NCI-H510A (cell line): ENCODE measurements at regions not wholly inside any gene's neighbourhood (a gene's known extent, or its start where the extent isn't known, plus 50 kb on each side); places are given as distances from the start of the nearest gene placed in this dataset.

Experiments used
- DNase-seq: peaks from one replicate; lab custom pipeline; 2025; lab: John Stamatoyannopoulos, UW

DNA sequence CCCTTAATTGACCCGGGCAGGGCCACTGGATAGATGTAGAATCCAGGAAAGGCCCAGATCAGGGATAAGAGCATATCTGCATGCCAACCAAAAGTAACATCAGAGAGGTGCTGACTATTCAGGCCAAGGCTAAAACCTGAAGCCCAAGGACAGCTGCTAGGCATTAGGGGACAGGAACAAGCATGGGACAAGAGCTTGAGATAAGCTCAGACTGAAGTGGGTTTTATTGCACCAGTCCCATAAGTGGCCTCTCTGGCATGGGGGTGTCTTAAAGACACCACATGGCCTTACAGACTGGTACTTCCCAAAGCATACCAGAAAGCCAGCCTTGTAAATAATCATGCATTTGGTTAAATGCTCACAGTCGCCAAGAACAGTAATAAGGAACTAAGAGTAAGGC lies 376.1 kb downstream of the FBXW7 start:
- DNase-seq: no peak

DNA sequence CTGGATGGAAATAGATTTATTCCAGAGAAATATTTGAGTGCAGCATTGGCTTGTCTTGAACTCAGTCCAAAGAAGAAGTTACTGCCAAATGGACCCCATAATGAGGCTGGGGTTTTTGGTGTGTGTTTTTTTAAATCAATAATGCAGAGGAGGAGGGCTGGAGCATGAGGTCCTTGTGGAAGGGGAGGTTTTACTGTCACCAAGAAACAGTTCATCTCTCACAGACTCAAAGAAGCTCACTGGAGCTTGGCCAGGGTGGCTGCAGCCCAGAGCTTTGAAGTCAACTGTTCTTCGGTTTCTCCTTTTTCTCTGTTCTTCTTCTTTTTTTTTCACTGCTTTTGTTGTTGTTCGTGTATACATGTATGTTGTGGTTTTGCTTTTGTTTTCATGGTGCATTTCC lies 377.7 kb downstream of the FBXW7 start:
- no peak for DNase-seq

DNA sequence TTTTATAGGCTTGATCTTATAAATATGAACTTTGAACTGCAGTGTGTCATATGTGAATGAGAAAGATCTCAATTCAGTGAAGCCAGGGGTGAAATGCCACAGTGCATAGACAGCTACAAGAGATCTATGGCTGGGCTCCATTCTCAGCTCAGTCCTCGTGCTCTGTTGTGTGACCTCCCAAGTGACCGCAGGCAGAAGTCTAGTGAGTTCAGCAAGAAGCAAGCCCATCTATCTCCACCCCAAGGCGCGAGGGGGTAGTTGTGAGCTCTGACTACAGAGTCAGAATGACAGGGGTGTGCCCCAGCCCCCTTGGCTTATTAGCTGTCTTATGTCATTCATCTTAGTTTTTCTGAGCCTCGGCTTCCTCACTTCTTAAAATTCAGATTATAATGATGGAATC lies 378.3 kb downstream of the FBXW7 start:
- no peak for DNase-seq

DNA sequence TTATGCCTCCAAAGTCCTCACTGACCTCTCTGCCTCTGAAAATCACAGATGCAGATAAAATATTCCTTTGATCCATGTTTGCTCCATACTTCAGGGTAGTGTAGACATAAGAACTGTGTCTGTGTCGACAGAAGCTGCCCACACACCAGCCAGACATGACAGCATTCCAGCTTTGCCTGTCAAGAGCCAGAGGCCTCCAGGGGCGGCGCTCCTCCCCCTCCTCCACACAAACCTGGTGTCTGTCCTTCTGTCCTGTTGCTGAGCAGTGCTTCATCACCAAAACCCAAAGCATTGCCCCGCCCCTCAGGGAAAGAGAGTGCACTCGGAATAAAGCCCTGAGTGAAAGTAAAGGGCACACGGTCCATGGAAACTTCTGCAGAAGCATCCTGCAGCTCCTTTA lies 379.4 kb downstream of the FBXW7 start:
- DNase-seq: no peak

DNA sequence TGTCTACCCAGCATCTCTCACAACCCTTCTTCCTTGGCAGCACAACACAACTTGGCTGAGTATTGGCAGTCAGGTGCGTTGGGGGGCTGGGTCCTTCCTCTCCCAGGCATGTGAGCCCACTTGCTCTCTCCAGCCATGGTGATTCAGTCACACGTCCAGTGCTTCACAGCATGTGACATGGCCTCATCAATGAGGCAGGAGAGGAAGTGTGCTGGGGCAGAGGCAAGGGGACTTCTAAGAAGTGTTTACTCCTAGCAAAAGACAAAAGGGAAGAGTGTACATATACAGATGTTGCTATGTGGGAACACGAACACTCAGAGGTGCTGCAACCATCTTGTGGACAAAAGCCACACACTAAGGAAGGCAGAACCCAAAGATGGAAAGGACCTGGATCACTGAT lies 380.8 kb downstream of the FBXW7 start:
- no peak for DNase-seq

GRCh38 chr4:152154433-152154832 lies 381.5 kb downstream of the FBXW7 start:
- no peak for DNase-seq

DNA sequence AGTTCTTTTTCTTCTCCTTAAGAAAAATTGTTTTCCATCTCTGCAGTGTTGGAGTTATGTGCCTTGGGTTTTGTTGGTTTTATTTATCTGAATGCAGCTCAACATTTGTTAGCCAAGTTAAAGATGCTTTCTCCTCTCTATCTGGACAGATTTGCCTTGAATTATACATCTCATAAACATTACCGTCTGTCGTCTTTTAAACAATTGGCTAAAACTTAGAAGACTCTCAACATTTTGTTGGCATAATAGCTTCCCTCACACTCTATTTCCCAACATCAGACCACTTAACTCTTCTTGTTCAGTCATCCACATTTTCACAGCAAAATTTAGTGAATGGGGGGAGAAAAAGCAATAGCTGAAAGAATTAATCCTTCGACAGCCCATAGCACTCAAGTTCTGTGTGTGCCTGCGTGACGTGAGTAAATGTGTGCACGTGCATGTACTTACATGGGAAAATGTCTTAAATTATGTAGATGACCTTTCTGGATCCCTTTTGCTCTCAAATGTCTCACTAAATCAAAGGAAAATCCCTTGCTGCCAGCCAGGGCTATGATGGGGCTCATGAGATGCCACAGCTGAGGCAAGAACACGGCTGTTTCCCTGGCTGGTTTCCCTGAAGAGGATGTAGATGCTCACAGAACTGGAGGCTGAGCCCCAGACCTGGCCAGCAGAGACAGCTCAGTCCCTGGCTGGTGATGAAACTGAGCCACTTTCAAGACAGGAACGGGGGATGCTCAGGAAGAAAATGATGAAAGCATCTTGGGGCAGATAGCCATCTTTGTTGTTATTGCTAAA lies 382.2 kb downstream of the FBXW7 start:
- DNase-seq: no peak

DNA sequence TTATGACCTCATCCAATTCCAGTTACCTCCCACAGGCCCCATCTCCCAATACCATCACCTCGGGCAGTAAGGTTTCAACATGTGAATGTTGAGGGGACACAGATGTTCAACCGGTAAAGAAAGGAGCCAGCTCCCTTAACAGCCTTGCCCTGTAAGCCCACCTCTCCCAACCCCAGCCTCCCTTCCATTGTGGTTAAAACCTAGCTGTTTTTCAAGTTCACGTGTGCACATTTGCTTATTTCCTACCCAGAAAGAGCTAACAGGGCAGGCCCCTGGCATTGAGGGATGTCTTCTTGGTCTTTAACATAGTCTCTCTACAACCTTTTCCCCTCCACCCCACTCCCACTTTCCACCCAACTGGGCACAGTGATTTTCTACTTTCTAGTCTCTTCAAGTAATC lies 385.7 kb downstream of the FBXW7 start:
- DNase-seq: no peak

DNA sequence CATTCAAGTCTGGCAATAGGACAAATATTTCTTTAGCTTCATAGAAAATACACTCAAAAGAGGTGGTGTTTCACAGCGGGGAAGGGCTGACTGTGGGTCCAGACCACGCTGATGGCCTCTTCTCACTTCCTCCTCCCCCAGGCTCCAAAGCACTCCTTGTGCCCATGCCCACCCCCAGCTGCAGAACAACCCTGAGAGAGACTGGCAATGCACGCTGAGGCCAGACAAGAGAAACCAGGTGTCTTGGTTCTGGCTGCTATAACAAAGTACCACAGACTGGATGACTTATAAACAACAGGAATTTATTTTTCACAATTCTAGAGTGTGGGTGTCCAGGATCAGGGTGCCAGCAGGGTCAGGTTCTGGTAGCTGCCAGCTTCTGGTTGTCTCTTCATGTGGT lies 386.1 kb downstream of the FBXW7 start:
- no peak for DNase-seq

GRCh38 chr4:152148057-152148456 lies 387.2 kb upstream of the GATB start:
- DNase-seq: no peak

DNA sequence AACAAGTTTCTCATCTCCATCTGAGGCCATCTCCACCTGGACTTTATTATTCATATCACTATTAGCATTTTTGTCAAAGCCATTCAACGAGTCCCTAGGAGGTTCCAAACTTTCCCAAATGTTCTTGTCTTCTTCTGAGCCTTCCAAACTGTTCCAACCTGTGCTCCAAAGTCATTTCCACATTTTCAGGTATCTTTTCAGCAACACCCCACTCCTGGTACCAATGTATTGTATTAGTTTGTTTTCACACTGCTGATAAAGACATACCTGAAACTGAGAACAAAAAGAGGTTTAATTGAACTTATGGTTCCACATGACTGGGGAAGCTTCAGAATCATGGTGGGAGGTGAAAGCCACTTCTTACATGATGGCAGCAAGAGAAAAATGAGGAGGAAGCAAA lies 385.4 kb upstream of the GATB start:
- no peak for DNase-seq

- no peak for DNase-seq
Observed at GRCh38 chr4:152143806-152144205, 383.0 kb upstream of the GATB start.

DNA sequence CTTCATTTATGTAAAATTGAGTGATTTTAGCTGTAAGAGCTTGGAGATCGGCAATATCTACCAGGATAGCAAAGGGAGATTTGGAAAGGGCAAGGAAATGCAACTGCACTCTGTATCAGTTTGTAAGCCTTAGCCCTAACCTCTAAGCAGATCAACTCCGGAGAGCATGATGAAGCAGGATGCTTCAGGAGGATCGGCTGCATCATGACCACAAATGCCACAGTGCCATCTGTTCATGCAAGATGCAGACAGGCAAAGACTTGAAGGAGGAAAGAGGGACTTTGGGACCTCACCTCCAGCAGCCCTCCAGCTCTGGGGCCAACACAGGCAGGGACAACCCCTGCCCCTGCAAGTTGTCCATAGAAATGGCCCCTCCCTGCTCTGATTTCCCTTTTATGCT lies 377.6 kb upstream of the GATB start:
- DNase-seq: no peak

DNA sequence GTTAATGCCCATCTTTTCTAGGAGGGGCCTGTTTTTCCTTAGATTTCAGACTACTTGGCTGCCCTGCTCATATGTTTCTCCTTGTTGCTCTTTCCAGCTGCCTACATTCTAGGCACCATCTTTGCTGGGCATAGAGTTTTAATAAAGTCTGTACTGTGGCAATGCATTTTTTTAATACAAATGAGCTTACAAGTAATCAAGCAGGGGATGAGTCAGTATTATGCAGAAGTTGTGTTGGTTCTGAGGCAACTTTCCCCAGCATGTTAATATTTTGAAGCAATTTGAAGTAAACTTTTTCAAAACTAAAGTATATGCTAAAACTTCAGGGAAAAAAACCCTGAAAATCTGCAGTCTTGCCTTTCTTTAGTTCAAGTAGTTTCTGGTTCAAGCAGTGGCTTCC lies 372.0 kb upstream of the GATB start:
- no peak for DNase-seq

DNA sequence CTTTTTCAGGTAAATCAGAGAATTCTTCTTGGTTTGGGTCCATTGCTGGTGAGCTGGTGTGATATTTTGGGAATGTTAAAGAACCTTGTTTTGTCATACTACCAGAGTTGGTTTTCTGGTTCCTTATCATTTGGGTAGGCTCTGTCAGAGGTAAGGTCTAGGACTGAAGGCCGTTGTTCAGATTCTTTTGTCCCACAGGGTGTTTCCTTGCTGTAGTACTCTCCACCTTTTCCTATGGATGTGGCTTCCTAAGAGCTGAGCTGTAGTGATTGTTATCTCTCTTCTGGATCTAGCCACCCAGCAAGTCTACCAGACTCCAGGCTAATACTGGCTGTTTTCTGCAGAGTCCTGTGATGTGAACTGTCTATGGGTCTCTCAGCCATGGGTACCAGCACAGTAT lies 367.5 kb upstream of the GATB start:
- DNase-seq: no peak

- no peak for DNase-seq
Observed at GRCh38 chr4:152126238-152126637, 365.4 kb upstream of the GATB start.

GRCh38 chr4:152118819-152119553 lies 358.2 kb upstream of the GATB start:
- no peak for DNase-seq

DNA sequence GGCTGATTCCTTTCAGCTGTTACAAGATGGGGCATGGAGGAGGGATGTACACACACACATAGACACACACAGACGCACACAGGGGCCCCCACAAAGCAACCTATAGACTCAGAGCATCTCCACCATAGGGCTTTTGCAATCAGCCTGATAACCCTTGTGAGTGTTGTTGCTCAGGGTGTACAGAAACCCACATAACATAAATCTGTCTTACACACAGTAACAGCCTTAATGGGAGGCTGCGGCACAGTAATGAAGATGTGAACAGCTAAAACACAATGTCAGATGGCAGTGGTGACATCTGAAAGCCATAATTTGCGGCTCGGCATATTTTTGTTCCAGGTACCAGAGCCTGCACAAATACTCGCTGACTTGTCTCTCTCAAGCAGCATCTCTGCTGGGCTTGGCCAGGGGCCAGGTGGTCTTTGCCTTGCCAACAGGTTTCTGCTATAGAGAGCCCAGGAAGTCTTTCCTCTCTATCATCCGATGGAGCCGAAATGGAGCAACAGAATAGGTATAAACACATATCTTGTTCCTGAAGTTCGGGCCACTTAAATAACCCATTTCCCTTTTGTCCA lies 357.2 kb upstream of the GATB start:
- DNase-seq: no peak

DNA sequence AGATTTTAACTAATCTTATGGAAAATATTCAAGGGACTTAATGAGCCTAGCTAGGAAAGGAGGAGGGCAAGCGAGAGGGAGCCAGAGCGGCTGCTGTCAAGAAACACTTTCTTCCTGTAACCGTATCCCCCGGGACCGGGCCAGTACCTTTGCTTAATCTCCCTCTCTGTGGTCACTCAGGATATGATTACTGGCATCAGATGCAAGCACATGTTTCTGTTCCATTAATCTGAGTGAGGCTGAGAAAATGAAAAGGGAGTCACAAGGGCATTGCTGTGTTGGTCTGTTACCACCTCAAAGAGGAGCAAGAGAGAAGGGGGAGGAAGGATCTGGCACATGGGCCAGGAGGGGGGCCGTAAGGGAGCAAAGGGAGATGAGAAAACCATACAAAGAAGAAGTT lies 356.7 kb upstream of the GATB start:
- no peak for DNase-seq

GRCh38 chr4:152117054-152117453 lies 356.2 kb upstream of the GATB start:
- no peak for DNase-seq

GRCh38 chr4:152115794-152116193 lies 355.0 kb upstream of the GATB start:
- DNase-seq: no peak

DNA sequence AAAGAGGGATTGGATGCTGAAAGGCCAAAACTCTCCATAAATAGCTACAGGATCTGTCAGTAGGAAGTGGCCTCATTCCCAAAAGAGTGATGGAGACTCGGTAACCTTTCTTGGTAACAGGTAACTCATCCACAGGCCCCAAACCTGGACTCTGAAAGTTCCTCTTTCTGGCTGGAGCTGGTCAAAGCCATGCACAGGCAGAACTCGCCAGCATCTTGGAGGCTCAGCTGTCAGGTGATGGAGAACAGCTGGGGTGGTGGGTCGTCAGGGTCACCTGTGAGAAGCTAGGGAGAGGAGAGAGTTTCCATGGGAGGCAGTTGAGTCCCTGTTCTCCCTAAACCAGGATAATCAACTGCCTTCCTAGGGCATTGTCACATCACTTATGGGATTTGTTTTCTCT lies 354.3 kb upstream of the GATB start:
- DNase-seq: no peak

DNA sequence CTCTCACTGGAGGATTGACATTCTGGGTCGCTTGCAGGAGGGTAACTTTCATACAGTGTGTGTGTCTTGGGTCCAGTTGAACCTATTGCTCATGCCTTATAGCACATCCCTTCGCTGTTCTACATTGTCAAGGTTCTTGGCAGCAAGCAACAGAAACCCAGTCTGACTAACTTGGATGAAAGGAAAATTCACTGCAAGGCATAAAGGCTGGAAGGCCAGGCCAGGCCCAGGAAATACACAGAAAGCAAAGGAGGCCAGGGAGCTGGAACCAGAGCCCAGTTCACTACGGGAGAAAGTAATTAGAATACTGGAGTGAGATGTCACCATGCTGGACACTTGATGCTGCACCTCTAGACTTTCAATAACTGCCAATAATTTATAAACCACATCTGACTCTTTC lies 353.8 kb upstream of the GATB start:
- no peak for DNase-seq
